ENCODE measurements at regions not wholly inside any gene's neighbourhood (a gene's known extent, or its start where the extent isn't known, plus 50 kb on each side); places are given as distances from the start of the nearest gene placed in this dataset.

GRCh38 chr10:57334523-57334922 is 933.2 kb downstream of the IPMK start:
- TF ChIP-seq CTCF (IDR thresholded peaks at IDR 0.05) (no peak), POLR2A (IDR thresholded peaks at IDR 0.05) (no peak)
